ENCODE measurements at regions not wholly inside any gene's neighbourhood (a gene's known extent, or its start where the extent isn't known, plus 50 kb on each side); places are given as distances from the start of the nearest gene placed in this dataset.

- DNase-seq (ENCODE audit: low read depth, low spot score) = no peak
- no peak for TF ChIP-seq CTCF (IDR thresholded peaks at IDR 0.05; ENCODE audit: insufficient read depth, low read length, missing control alignments)
- no peak overlapping the region for H3K4me3 ChIP-seq (ENCODE audit: low read depth, low read length)
- ChIA-PET POLR2A (no interaction called here), CTCF (no interaction called here)
Observed at GRCh38 chr12:45124485-45125155, 73.7 kb upstream of the DBX2 start.

DNA sequence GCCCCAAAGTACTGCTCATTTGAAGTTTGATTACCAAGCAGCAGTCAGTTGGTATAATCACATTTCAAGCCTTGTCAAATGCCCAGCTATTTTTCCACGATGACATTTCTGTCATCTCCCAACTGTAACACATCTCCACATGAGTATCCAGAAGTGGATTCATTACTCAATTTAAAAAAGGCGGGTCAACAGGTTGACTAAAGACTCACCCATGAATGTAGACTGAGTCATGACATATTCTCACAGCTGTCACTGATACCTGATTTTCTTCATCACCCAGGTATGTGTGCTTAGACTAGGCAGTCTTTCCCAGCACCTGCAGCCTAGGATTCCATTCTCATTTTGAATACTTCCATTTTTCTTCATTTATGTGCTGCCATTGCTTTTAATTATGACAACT is 75.1 kb upstream of the DBX2 start:
- TF ChIP-seq CTCF (IDR thresholded peaks at IDR 0.05; ENCODE audit: insufficient read depth, low read length, missing control alignments) = no peak
- CTCF ChIA-PET = no interaction called here
- no peak for DNase-seq (ENCODE audit: low read depth, low spot score)
- H3K4me3 ChIP-seq (ENCODE audit: low read depth, low read length) = no peak overlapping the region
- POLR2A ChIA-PET = no interaction called here

DNA sequence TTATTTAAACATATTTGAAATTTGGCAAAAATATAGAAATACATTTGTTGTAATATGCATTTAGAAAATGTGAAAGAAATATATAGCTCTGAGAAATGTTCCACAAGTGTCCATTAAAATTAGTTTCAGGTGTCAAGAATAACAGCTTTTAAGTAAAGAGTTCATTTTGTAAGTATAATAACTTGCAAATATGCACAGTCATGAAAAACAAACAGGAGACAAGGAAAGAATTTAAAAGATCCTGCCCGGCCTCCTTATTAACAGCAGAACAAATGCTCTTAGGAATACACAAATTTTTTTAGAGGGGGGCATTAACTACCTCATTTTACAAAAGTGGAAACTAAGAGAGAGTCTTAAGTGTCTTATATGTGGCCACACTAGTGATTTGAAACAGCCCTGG is 77.7 kb upstream of the DBX2 start:
- CTCF ChIA-PET = interaction anchor here (0.9 to 1.1 kb wide), 3 partner anchors 21 to 617 kb away, joined by 3 read pairs; no protein-coding TSS in a partner anchor

GRCh38 chr12:45130881-45131281 is 80.0 kb upstream of the DBX2 start:
- POLR2A ChIA-PET = no interaction called here
- peak; percentile 53 for TF ChIP-seq CTCF (IDR thresholded peaks at IDR 0.05; ENCODE audit: insufficient read depth, low read length, missing control alignments)
- H3K4me3 ChIP-seq (ENCODE audit: low read depth, low read length) = no peak overlapping the region
- CTCF ChIA-PET = interaction anchor here (1.2 to 1.3 kb wide), 2 partner anchors 257 to 413 kb away, joined by 3 to 6 read pairs; no protein-coding TSS in a partner anchor
- DNase-seq (ENCODE audit: low read depth, low spot score) = peak; percentile 9

More for the DNA sequence above, 77.7 kb upstream of the DBX2 start:
- H3K4me3 ChIP-seq (ENCODE audit: low read depth, low read length) = no peak overlapping the region
- POLR2A ChIA-PET = no interaction called here
- no peak for TF ChIP-seq CTCF (IDR thresholded peaks at IDR 0.05; ENCODE audit: insufficient read depth, low read length, missing control alignments)
- DNase-seq (ENCODE audit: low read depth, low spot score) = no peak

- TF ChIP-seq CTCF (IDR thresholded peaks at IDR 0.05; ENCODE audit: insufficient read depth, low read length, missing control alignments) = no peak
- DNase-seq (ENCODE audit: low read depth, low spot score) = no peak
- H3K4me3 ChIP-seq (ENCODE audit: low read depth, low read length) = no peak overlapping the region
- ChIA-PET CTCF (interaction anchor here (0.6 to 1.8 kb wide), 4 partner anchors 8 to 412 kb away, joined by 3 to 5 read pairs (median 3); no protein-coding TSS in a partner anchor), POLR2A (no interaction called here)
Observed at GRCh38 chr12:45131506-45131905, 80.6 kb upstream of the DBX2 start.

- no peak for TF ChIP-seq CTCF (IDR thresholded peaks at IDR 0.05; ENCODE audit: insufficient read depth, low read length, missing control alignments)
- POLR2A ChIA-PET = no interaction called here
- CTCF ChIA-PET = no interaction called here
- H3K4me3 ChIP-seq (ENCODE audit: low read depth, low read length) = no peak overlapping the region
- DNase-seq (ENCODE audit: low read depth, low spot score) = no peak
Observed at GRCh38 chr12:45138609-45139008, 77.3 kb upstream of the ANO6 start.

All from AG04449 (cell line).